HG03342 (cell line): ENCODE measurements at regions not wholly inside any gene's neighbourhood (a gene's known extent, or its start where the extent isn't known, plus 50 kb on each side); places are given as distances from the start of the nearest gene placed in this dataset.

Experiments
- ATAC-seq: cut with Tn5 transposase; IDR thresholded peaks from one replicate; pipeline ENCODE4 v1.9.1; 2021; ENCODE audit warnings: mild to moderate bottlenecking, moderate library complexity; ENCODE audit not compliant: unreplicated experiment

- ATAC-seq, result no peak
Observed at GRCh38 chr4:28351102-28351501, 1490.5 kb downstream of the STIM2 start.

GRCh38 chr4:28351826-28352225 lies 1491.2 kb downstream of the STIM2 start:
- no peak for ATAC-seq

GRCh38 chr4:28354880-28355656 lies 1494.4 kb downstream of the STIM2 start:
- ATAC-seq, result no peak

GRCh38 chr4:28357990-28358389 lies 1497.3 kb downstream of the STIM2 start:
- ATAC-seq, result no peak

GRCh38 chr4:28358606-28359005 lies 1498.0 kb downstream of the STIM2 start:
- ATAC-seq, result no peak

- no peak for ATAC-seq
Observed at GRCh38 chr4:28360681-28361080, 1500.0 kb downstream of the STIM2 start.

- no peak for ATAC-seq
Observed at GRCh38 chr4:28362169-28362568, 1501.5 kb downstream of the STIM2 start.

- no peak for ATAC-seq
Observed at GRCh38 chr4:28369499-28369898, 1508.9 kb downstream of the STIM2 start.

GRCh38 chr4:28373191-28373590 lies 1512.5 kb downstream of the STIM2 start:
- ATAC-seq, result no peak

GRCh38 chr4:28373601-28374000 lies 1513.0 kb downstream of the STIM2 start:
- ATAC-seq, result no peak

GRCh38 chr4:28378109-28378830 lies 1517.6 kb downstream of the STIM2 start:
- no peak for ATAC-seq

- ATAC-seq, result no peak
Observed at GRCh38 chr4:28385801-28386200, 1525.2 kb downstream of the STIM2 start.

GRCh38 chr4:28386776-28387175 lies 1526.1 kb downstream of the STIM2 start:
- ATAC-seq, result no peak

- no peak for ATAC-seq
Observed at GRCh38 chr4:28388471-28388870, 1527.8 kb downstream of the STIM2 start.

GRCh38 chr4:28391877-28392276 lies 1531.2 kb downstream of the STIM2 start:
- ATAC-seq, result no peak

- ATAC-seq, result no peak
Observed at GRCh38 chr4:28402751-28403150, 1542.1 kb downstream of the STIM2 start.

GRCh38 chr4:28421221-28421620 lies 1560.6 kb downstream of the STIM2 start:
- no peak for ATAC-seq

- ATAC-seq, result no peak
Observed at GRCh38 chr4:28426251-28426650, 1565.6 kb downstream of the STIM2 start.

GRCh38 chr4:28427306-28428085 lies 1566.9 kb downstream of the STIM2 start:
- ATAC-seq, result no peak

GRCh38 chr4:28432348-28433025 lies 1571.8 kb downstream of the STIM2 start:
- ATAC-seq, result no peak

- ATAC-seq, result no peak
Observed at GRCh38 chr4:28435314-28435713, 1574.7 kb downstream of the STIM2 start.
